Thyroid gland (tissue), 4 donors: ENCODE measurements at regions not wholly inside any gene's neighbourhood (a gene's known extent, or its start where the extent isn't known, plus 50 kb on each side); places are given as distances from the start of the nearest gene placed in this dataset.

Experiments used
- CTCF ChIP-seq, 6 experiments: fragments of 200-600 bp in 3 of 6; fragments of 450-650 bp in 3 of 6; sonication (generic) in 3 of 6; IDR thresholded peaks; one replicate each; pipeline ENCODE4 v1.5.1; 2016 to 2019; ENCODE audit warnings: antibody characterized with exemption in 6 of 6, mild to moderate bottlenecking in 2 of 6, inconsistent platforms in 1 of 6, moderate library complexity in 1 of 6
- POLR2A ChIP-seq, 2 donors: fragments of 450-650 bp; IDR thresholded peaks; one replicate each; pipeline ENCODE4 v1.6.1; 2017; ENCODE audit warnings: antibody characterized with exemption in 2 of 2, mild to moderate bottlenecking in 2 of 2, moderate library complexity in 1 of 2

GRCh38 chr18:6648581-6648980 lies 80.9 kb upstream of the ARHGAP28 start:
- TF ChIP-seq POLR2A (IDR thresholded peaks at IDR 0.05) = no peak
- TF ChIP-seq CTCF (IDR thresholded peaks at IDR 0.05) = no peak
